Tibial artery (tissue), 4 donors: ENCODE measurements at regions not wholly inside any gene's neighbourhood (a gene's known extent, or its start where the extent isn't known, plus 50 kb on each side); places are given as distances from the start of the nearest gene placed in this dataset.

Source experiments
- DNase-seq, 2 donors: peaks; one replicate each; pipeline ENCODE4 v3.0.0-alpha.2; 2019
- H3K27ac ChIP-seq, 2 donors: fragments of 200-600 bp; sonication (generic) in 1 of 2; 1 replicate in 1 of 2; 2 replicates in 1 of 2; pipeline ENCODE4 v1.5.1; 2018 to 2019; ENCODE audit warnings: mild to moderate bottlenecking in 1 of 2
- H3K27me3 ChIP-seq, 2 donors: fragments of 200-600 bp; sonication (generic) in 1 of 2; one replicate each; pipeline versions ENCODE4 v1.5.1 to v1.6.0; 2016 to 2019
- H3K36me3 ChIP-seq, 3 donors: fragments of 200-600 bp; sonication (generic) in 2 of 3; one replicate each; pipeline ENCODE4 v1.5.1; 2016 to 2019; ENCODE audit warnings: mild to moderate bottlenecking in 2 of 3
- H3K4me1 ChIP-seq, 4 donors: fragments of 200-600 bp; sonication (generic) in 2 of 4; 1 replicate in 3 of 4; 2 replicates in 1 of 4; pipeline ENCODE4 v1.5.1; 2016 to 2019
- H3K4me3 ChIP-seq, 2 donors: fragments of 200-600 bp; sonication (generic) in 1 of 2; 1 replicate in 1 of 2; 2 replicates in 1 of 2; pipeline ENCODE4 v1.5.1; 2018 to 2019; ENCODE audit warnings: mild to moderate bottlenecking in 2 of 2
- H3K9me3 ChIP-seq, 3 donors: fragments of 200-600 bp; sonication (generic) in 1 of 3; one replicate each; pipeline ENCODE4 v1.5.1; 2016 to 2019
- CTCF ChIP-seq, 2 experiments: fragments of 200-600 bp in 1 of 2; fragments of 450-650 bp in 1 of 2; IDR thresholded peaks; one replicate each; pipeline ENCODE4 v1.5.1; 2017 to 2019; ENCODE audit warnings: antibody characterized with exemption in 2 of 2, mild to moderate bottlenecking in 1 of 2, moderate library complexity in 1 of 2
- intact Hi-C: fragments of 100-400 bp; cut with DNase I; formaldehyde crosslinking; loops from one replicate; pipeline ENCODE4 v1.15.0; 2023; ENCODE audit warnings: low total_unique reads

GRCh38 chr2:116042530-116042929 is 1600.1 kb downstream of the DPP10 start:
- no peak overlapping the region for H3K27ac ChIP-seq
- no peaks in the 10 kb centered on the region for H3K36me3 ChIP-seq
- no peaks in the 10 kb centered on the region for H3K27me3 ChIP-seq
- no peaks in the 10 kb centered on the region for H3K4me1 ChIP-seq
- intact Hi-C loops = no loop called here
- TF ChIP-seq CTCF (IDR thresholded peaks at IDR 0.05) = no peak
- H3K4me3 ChIP-seq = no peak overlapping the region
- H3K9me3 ChIP-seq = no peaks in the 10 kb centered on the region
- no peak for DNase-seq

GRCh38 chr2:116057538-116057937 is 1615.1 kb downstream of the DPP10 start:
- Histone ChIP-seq H3K9me3 (no peaks in the 10 kb centered on the region), H3K27ac (no peak overlapping the region), H3K27me3 (no peaks in the 10 kb centered on the region), H3K4me3 (no peak overlapping the region), H3K36me3 (no peaks in the 10 kb centered on the region), H3K4me1 (no peaks in the 10 kb centered on the region)
- TF ChIP-seq CTCF (IDR thresholded peaks at IDR 0.05) = no peak
- no peak for DNase-seq
- intact Hi-C loops = no loop called here

GRCh38 chr2:116061023-116061422 is 1618.6 kb downstream of the DPP10 start:
- no peaks in the 10 kb centered on the region for H3K4me1 ChIP-seq
- DNase-seq = no peak
- no peaks in the 10 kb centered on the region for H3K36me3 ChIP-seq
- no peak for TF ChIP-seq CTCF (IDR thresholded peaks at IDR 0.05)
- H3K27me3 ChIP-seq = no peaks in the 10 kb centered on the region
- no peak overlapping the region for H3K4me3 ChIP-seq
- no peak overlapping the region for H3K27ac ChIP-seq
- no peaks in the 10 kb centered on the region for H3K9me3 ChIP-seq
- intact Hi-C loops = no loop called here

- TF ChIP-seq CTCF (IDR thresholded peaks at IDR 0.05) = no peak
- Histone ChIP-seq H3K4me3 (no peak overlapping the region), H3K36me3 (no peaks in the 10 kb centered on the region), H3K9me3 (no peaks in the 10 kb centered on the region), H3K27ac (no peak overlapping the region), H3K27me3 (no peaks in the 10 kb centered on the region), H3K4me1 (no peaks in the 10 kb centered on the region)
- intact Hi-C loops = no loop called here
- DNase-seq = no peak
Observed at GRCh38 chr2:116073731-116074130, 1631.3 kb downstream of the DPP10 start.

GRCh38 chr2:116074161-116074560 is 1631.7 kb downstream of the DPP10 start:
- Histone ChIP-seq H3K27ac (no peak overlapping the region), H3K36me3 (no peaks in the 10 kb centered on the region), H3K27me3 (no peaks in the 10 kb centered on the region), H3K4me1 (no peaks in the 10 kb centered on the region), H3K9me3 (no peaks in the 10 kb centered on the region), H3K4me3 (no peak overlapping the region)
- DNase-seq = no peak
- intact Hi-C loops = no loop called here
- no peak for TF ChIP-seq CTCF (IDR thresholded peaks at IDR 0.05)

- H3K27me3 ChIP-seq = no peaks in the 10 kb centered on the region
- no peak overlapping the region for H3K4me3 ChIP-seq
- H3K36me3 ChIP-seq = no peaks in the 10 kb centered on the region
- intact Hi-C loops = no loop called here
- H3K9me3 ChIP-seq = no peaks in the 10 kb centered on the region
- TF ChIP-seq CTCF (IDR thresholded peaks at IDR 0.05) = no peak
- no peaks in the 10 kb centered on the region for H3K4me1 ChIP-seq
- no peak for DNase-seq
- H3K27ac ChIP-seq = no peak overlapping the region
Observed at GRCh38 chr2:116088236-116088635, 1645.8 kb downstream of the DPP10 start.
